GM20000 (cell line): ENCODE measurements at regions not wholly inside any gene's neighbourhood (a gene's known extent, or its start where the extent isn't known, plus 50 kb on each side); places are given as distances from the start of the nearest gene placed in this dataset.

Experiments
- DNase-seq: peaks from one replicate; pipeline ENCODE4 v3.0.0; 2012; ENCODE audit warnings: low spot score
- CTCF ChIP-seq: IDR thresholded peaks from 2 replicates; pipeline ENCODE4 v1.5.1; 2012; ENCODE audit warnings: mild to moderate bottlenecking, control low read depth; ENCODE audit errors: extremely low read depth, missing control alignments

GRCh38 chr4:102416765-102417164, 71.5 kb upstream of the SLC39A8 start:
- no peak for DNase-seq
- no peak for TF ChIP-seq CTCF

- no peak for DNase-seq
- no peak for TF ChIP-seq CTCF
Measured at GRCh38 chr4:102420563-102421398, 75.5 kb upstream of the SLC39A8 start.

DNA sequence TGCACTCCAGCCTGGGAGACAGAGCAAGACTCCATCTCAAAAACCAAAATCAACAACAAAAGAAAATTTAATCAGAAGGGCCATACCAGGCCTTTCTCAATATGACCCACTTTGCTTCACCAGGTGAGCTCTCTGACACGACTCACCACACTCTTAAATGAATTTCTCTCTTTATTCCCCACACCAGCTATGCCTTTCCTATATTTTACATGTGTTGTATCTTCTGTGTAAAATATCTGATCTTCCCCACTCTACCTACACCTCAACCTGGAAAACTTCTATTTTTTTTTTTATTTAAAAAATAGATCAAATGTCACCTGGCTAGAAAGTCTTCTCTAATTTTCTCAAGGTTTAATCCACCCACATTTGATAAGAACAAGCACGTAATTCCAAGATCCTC, 77.6 kb upstream of the SLC39A8 start:
- no peak for TF ChIP-seq CTCF
- no peak for DNase-seq

- DNase-seq, result no peak
- TF ChIP-seq CTCF, result no peak
Measured at GRCh38 chr4:102423375-102423774, 77.8 kb upstream of the NFKB1 start.

GRCh38 chr4:102427371-102427998, 73.7 kb upstream of the NFKB1 start:
- no peak for DNase-seq

GRCh38 chr4:102428122-102428521, 73.0 kb upstream of the NFKB1 start:
- no peak for DNase-seq
- no peak for TF ChIP-seq CTCF

More at GRCh38 chr4:102427371-102427998, 73.7 kb upstream of the NFKB1 start:
- no peak for TF ChIP-seq CTCF

- DNase-seq, result no peak
- no peak for TF ChIP-seq CTCF
Measured at GRCh38 chr4:102429553-102429952, 71.6 kb upstream of the NFKB1 start.
